Ishikawa (cell line): ENCODE measurements at regions not wholly inside any gene's neighbourhood (a gene's known extent, or its start where the extent isn't known, plus 50 kb on each side); places are given as distances from the start of the nearest gene placed in this dataset.

Experiments
- RAD21 ChIP-seq: IDR thresholded peaks from 2 replicates; pipeline ENCODE4 v1.6.1; 2012; ENCODE audit warnings: low read depth
- TCF12 ChIP-seq: IDR thresholded peaks from 2 replicates; pipeline ENCODE4 v1.6.1; 2012; ENCODE audit warnings: low read depth
- TF ChIP-seq, protein P1 (sequence below): IDR thresholded peaks from 2 replicates; pipeline ENCODE4 v1.6.1; 2012

DNA sequence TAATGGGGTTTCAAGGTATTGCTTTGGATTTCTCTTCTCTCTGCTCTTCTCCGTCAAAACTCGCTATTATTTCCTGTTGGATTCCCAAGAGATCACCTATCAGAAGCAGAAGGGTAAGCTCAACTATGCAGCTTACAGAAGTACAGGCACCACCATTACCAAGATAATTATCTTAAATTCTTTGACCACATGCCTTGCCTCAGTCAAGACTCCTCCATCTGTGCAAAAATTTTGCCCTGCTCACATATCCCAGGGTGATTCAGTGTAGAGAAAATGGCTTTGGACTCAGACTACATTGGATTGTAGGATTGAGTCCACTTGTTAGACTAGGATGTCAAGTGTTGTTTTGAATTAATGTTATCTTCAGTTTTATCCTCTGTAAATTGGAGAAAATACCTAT, 698.7 kb downstream of the TDRD15 start:
- TF ChIP-seq, protein P1, sequence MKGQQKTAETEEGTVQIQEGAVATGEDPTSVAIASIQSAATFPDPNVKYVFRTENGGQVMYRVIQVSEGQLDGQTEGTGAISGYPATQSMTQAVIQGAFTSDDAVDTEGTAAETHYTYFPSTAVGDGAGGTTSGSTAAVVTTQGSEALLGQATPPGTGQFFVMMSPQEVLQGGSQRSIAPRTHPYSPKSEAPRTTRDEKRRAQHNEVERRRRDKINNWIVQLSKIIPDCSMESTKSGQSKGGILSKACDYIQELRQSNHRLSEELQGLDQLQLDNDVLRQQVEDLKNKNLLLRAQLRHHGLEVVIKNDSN: no peak
- no peak for TF ChIP-seq RAD21
- no peak for TF ChIP-seq TCF12
